IPS-20b (cell line): ENCODE measurements at regions not wholly inside any gene's neighbourhood (a gene's known extent, or its start where the extent isn't known, plus 50 kb on each side); places are given as distances from the start of the nearest gene placed in this dataset.
"Not testable (repeated sequence)": the region's sequence is repeated elsewhere in the genome, so short reads cannot be mapped to it uniquely, and the experiment has no call there.

Experiments
- H3K27ac ChIP-seq: one replicate; pipeline ENCODE4 v1.5.1; 2013; ENCODE audit warnings: low read length
- H3K27me3 ChIP-seq: 2 replicates; pipeline ENCODE4 v1.6.1; 2013; ENCODE audit warnings: mild to moderate bottlenecking, low read length, inconsistent platforms; ENCODE audit not compliant: insufficient read depth
- H3K36me3 ChIP-seq: 2 replicates; pipeline ENCODE4 v1.6.1; 2013; ENCODE audit warnings: low read depth, mild to moderate bottlenecking, inconsistent platforms, low read length, moderate library complexity; ENCODE audit not compliant: insufficient read depth
- H3K4me1 ChIP-seq: 2 replicates; pipeline ENCODE4 v1.6.1; 2013; ENCODE audit warnings: mild to moderate bottlenecking, control low read depth, inconsistent platforms, low read length, moderate library complexity; ENCODE audit not compliant: insufficient read depth
- H3K4me3 ChIP-seq: 2 replicates; pipeline ENCODE4 v1.5.1; 2013; ENCODE audit warnings: mild to moderate bottlenecking, low read length, inconsistent platforms
- H3K9ac ChIP-seq: 2 replicates; pipeline ENCODE4 v1.6.1; 2013; ENCODE audit warnings: low read depth, mild to moderate bottlenecking, inconsistent platforms, low read length, moderate library complexity
- H3K9me3 ChIP-seq: 2 replicates; pipeline ENCODE4 v1.6.1; 2013; ENCODE audit warnings: mild to moderate bottlenecking, low read depth, low read length, inconsistent platforms; ENCODE audit not compliant: insufficient read depth

DNA sequence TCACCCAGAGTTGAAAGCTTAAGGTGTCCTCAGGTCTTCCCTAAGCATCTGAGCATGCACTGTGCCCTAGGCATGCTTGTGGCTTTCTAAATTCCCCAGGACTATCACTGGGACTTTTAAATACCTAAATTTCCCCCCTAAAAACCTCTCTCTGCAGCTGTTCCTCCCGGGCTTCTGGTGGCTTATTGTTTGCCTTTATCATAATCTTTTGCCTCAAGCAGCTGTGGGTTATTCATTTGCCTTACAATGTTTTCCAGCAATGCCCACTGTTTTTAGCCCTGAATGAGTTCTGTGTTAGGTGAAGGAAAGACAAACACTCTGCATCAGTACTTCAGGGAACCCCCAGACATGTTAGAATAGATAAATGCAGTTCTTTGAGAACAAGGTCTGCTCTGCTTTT, 455.0 kb downstream of the ZIC3 start:
- no peaks in the 10 kb centered on the region for H3K9me3 ChIP-seq
- no peaks in the 10 kb centered on the region for H3K36me3 ChIP-seq
- H3K4me3 ChIP-seq = no peak overlapping the region
- H3K4me1 ChIP-seq = no peaks in the 10 kb centered on the region; the same call in 1 of the 2 replicates
- H3K27me3 ChIP-seq = no peaks in the 10 kb centered on the region
- H3K9ac ChIP-seq = no peak overlapping the region
- H3K27ac ChIP-seq = no peak overlapping the region

DNA sequence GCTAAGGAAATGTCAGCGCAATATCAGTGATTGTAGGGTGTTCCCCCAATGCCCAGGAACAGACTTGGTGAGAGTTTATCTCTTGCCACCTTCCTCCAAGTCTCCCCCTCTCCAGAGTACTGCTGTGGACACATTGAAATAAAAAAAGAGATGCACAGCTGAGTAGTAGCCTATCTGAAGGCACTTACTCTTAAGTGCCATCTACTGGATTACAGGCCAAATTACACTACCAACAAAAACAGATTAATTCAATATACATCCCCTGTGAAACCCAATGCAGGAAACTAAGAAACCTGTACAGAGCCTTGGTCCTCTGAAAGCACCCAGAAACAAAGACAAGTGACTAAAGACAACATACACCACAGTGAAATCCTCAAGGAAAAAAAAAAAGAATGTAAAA, 460.3 kb downstream of the ZIC3 start:
- no peaks in the 10 kb centered on the region for H3K27me3 ChIP-seq
- no peak overlapping the region for H3K9ac ChIP-seq
- H3K9me3 ChIP-seq = no peaks in the 10 kb centered on the region

DNA sequence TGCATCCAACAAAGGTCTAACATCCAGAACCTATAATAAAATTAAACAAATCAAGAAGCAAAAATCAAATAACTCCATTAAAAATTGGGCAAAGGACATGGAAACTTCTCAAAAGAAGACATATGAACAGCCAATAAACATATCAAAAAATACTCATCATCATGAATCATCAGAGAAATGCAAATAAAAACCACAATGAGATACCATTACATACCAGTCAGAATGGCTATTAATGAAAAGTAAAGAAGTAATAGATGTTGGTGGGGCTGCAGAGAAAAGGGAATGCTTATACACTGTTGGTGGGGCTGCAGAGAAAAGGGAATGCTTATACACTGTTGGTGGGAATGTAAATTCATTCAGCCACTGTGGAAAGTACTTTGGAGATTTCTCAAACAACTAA, 465.8 kb downstream of the ZIC3 start:
- H3K27me3 ChIP-seq = no peaks in the 10 kb centered on the region
- no peak overlapping the region for H3K9ac ChIP-seq
- H3K4me1 ChIP-seq = no peaks in the 10 kb centered on the region

More for the DNA sequence above, 460.3 kb downstream of the ZIC3 start:
- no peaks in the 10 kb centered on the region for H3K36me3 ChIP-seq
- H3K27ac ChIP-seq = no peak overlapping the region
- no peak overlapping the region for H3K4me3 ChIP-seq
- H3K4me1 ChIP-seq = no peaks in the 10 kb centered on the region

DNA sequence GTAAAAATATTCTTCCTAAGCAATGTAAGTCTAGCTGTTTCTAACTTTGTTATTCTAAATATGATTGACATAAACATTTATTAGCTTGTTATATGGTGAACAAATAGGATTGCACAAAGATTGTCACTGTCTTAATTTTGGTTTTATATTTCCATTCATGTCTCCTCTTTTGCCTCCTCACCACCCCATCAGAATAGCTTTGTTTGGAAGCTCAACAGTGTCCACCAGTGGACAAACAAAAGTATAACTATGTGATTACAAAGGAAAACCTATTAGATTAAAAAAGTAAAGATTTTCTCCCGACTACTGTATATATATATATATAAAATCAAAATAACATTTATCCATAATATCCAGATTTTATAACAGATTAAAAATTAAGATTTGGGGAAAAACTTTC, 468.2 kb downstream of the ZIC3 start:
- Histone ChIP-seq H3K4me3 (no peak overlapping the region), H3K9ac (no peak overlapping the region), H3K27me3 (no peaks in the 10 kb centered on the region), H3K27ac (no peak overlapping the region), H3K4me1 (no peaks in the 10 kb centered on the region), H3K36me3 (no peaks in the 10 kb centered on the region), H3K9me3 (no peaks in the 10 kb centered on the region)

More for the DNA sequence above, 465.8 kb downstream of the ZIC3 start:
- Histone ChIP-seq H3K9me3 (no peaks in the 10 kb centered on the region), H3K36me3 (no peaks in the 10 kb centered on the region), H3K27ac (no peak overlapping the region), H3K4me3 (no peak overlapping the region)

DNA sequence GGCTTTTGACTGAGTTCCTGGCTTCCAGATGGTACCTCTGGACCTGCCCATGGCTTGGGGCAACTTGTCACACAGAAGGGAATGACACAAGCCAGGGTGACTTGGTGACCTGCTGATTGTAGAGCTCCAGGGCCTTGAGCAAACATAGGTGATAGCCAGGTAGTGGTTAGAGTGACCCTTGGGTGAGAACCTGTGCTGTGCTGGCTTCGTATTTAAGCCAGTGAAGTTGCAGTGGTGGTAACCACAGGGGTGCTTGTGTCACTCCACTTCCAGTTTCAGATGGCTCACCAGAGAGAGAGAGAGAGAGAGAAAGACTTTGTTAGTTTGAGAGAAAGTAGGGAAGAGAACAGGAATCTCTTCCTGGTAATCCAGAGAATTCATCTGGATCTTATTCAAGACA, 471.6 kb downstream of the ZIC3 start:
- Histone ChIP-seq H3K4me1 (no peaks in the 10 kb centered on the region), H3K9ac (no peak overlapping the region), H3K4me3 (no peak overlapping the region), H3K36me3 (no peaks in the 10 kb centered on the region), H3K27me3 (no peaks in the 10 kb centered on the region), H3K27ac (no peak overlapping the region), H3K9me3 (no peaks in the 10 kb centered on the region)

DNA sequence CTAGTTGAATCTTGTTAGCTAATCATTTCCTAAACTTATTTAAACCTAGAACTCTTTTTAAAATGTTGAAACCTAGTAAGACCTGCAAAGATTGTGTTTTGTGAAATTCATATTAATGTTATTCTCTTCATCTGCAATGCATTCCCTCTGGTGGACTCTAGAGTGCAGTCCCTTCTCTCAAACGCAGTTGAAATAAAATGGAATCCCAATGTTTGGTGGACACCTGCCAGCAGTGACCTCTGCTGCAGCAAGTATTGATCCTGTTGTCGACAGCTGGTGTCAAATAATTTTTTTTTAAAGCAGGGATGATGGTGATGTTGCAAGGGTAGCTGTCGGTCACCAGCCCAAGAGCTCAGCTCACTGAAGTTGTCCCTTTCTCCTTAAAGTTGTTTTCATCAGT, 492.0 kb downstream of the ZIC3 start:
- Histone ChIP-seq H3K4me3 (no peak overlapping the region), H3K9me3 (no peaks in the 10 kb centered on the region), H3K9ac (no peak overlapping the region), H3K27me3 (no peaks in the 10 kb centered on the region), H3K4me1 (no peaks in the 10 kb centered on the region), H3K27ac (no peak overlapping the region), H3K36me3 (no peaks in the 10 kb centered on the region)

DNA sequence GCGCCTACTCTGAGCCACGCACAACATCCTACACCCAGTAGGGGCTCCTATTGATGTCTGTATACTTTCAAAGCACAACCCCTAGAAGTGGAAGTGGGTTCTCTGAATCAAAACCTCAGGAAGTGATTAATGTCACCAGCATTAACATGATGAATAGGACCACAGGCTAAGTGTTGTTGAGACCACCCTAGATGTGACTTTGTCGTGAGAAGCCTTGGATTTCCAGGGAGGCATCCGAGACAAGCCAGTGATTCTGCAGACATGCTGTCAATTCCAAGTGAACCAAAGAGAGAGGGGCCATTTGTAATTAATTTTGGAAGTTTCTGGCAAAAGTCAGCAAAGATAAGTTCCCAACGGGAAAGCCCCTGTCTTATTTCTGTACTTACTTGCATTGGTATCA, 493.0 kb downstream of the ZIC3 start:
- H3K4me1 ChIP-seq = no peaks in the 10 kb centered on the region
- H3K27ac ChIP-seq = no peak overlapping the region
- no peaks in the 10 kb centered on the region for H3K36me3 ChIP-seq
- no peak overlapping the region for H3K4me3 ChIP-seq
- no peaks in the 10 kb centered on the region for H3K27me3 ChIP-seq
- H3K9me3 ChIP-seq = no peaks in the 10 kb centered on the region
- H3K9ac ChIP-seq = no peak overlapping the region

DNA sequence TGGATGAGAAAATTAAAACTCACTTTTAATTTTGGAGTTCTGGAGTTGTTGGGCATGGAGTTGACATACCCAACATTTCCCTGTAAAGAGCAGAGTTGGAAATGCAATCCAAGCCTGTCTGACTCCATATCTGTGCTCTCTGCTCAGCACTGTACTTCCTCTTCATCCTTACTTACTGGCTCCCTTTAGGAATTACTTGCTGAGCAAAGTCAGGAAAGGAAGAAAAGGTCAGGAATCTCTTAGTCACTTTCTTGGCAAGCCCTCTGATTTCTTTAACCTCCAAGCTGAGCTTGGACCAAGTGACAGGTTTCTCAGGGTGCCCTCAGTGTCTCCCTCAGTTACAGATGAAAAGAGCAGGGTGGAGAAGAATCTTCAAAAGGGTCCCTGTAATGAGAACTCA, 501.5 kb downstream of the ZIC3 start:
- H3K27me3 ChIP-seq = no peaks in the 10 kb centered on the region
- no peak overlapping the region for H3K27ac ChIP-seq
- no peak overlapping the region for H3K9ac ChIP-seq
- no peaks in the 10 kb centered on the region for H3K36me3 ChIP-seq
- H3K4me1 ChIP-seq = no peaks in the 10 kb centered on the region
- H3K9me3 ChIP-seq = no peaks in the 10 kb centered on the region
- no peak overlapping the region for H3K4me3 ChIP-seq

DNA sequence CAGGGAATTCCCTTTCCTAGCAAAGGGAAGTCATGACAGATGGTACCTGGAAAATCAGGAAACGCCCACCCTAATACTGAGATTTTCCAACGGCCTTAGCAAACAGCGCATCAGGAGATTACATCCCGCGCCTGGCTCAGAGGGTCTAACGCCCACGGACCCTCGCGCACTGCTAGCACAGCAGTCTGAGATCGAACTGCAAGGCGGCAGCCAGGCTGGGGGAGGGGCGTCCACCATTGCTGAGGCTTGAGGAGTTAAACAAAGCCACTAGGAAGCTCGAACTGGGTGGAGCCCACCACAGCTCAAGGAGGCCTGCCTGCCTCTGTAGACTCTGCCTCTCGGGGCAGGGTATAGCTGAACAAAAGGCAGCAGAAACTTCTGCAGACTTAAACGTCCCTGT, 507.7 kb downstream of the ZIC3 start:
- no peaks in the 10 kb centered on the region for H3K4me1 ChIP-seq
- no peaks in the 10 kb centered on the region for H3K9me3 ChIP-seq
- H3K27me3 ChIP-seq = no peaks in the 10 kb centered on the region
- H3K9ac ChIP-seq = no peak overlapping the region
- H3K27ac ChIP-seq = no peak overlapping the region
- H3K36me3 ChIP-seq = no peaks in the 10 kb centered on the region
- no peak overlapping the region for H3K4me3 ChIP-seq

DNA sequence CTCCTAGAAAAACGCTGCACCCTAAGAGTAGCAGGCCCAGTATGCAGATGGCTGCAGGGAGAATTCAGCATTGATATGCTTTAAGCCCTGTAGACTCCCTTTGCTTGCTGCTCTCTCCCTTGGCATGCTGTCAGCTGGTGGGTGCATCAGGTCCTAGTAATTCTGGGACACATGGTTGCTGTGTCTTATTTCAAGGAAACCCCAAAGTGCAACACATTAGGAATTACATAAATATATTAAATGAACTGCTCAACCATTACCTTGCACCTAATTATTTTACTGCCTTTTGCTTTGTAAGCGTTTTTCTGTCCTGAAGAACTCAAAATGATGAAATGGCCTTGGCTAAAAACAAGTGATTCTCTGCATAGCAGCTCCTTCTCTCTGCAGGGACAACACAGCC, 516.3 kb downstream of the ZIC3 start:
- Histone ChIP-seq H3K4me3 (no peak overlapping the region), H3K27ac (no peak overlapping the region), H3K27me3 (no peaks in the 10 kb centered on the region), H3K36me3 (no peaks in the 10 kb centered on the region), H3K9me3 (no peaks in the 10 kb centered on the region), H3K4me1 (no peaks in the 10 kb centered on the region; the same call in 1 of the 2 replicates), H3K9ac (no peak overlapping the region)

DNA sequence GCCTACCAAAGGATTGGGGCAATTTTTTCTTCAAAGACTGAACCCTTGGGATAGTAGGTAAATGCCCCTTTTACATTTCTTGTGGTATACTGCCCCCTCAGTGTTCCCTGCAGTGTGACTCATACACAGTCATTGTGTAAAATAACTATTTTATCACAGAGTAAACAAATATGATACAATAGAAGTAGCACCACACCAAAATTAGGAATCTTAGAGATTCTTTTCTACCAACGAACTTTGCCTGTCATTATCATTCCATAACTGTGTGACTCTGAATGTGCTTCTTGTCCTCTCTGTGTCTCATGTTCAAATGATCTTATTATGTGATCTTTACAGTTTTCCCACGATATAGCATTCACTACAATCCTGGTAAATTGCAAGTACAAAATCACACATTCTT, 517.0 kb downstream of the ZIC3 start:
- Histone ChIP-seq H3K4me1 (no peaks in the 10 kb centered on the region; the same call in 1 of the 2 replicates), H3K9me3 (no peaks in the 10 kb centered on the region), H3K4me3 (no peak overlapping the region), H3K9ac (no peak overlapping the region), H3K27ac (no peak overlapping the region), H3K27me3 (no peaks in the 10 kb centered on the region), H3K36me3 (no peaks in the 10 kb centered on the region)

DNA sequence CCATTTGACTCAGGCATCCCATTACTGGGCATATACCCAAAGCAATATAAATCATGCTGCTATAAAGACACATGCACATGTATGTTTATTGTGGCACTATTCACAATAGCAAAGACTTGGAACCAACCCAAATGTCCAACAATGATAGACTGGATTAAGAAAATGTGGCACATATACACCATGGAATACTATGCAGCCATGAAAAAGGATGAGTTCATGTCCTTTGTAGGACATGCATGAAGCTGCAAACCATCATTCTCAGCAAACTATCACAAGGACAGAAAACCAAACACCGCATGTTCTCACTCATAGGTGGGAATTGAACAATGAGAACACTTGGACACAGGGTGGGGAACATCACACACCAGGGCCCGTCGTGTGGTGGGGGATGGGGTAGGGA, 545.0 kb downstream of the ZIC3 start:
- not testable (repeated sequence) for H3K27ac ChIP-seq, H3K4me1 ChIP-seq, H3K27me3 ChIP-seq, H3K9me3 ChIP-seq, H3K9ac ChIP-seq, H3K36me3 ChIP-seq, H3K4me3 ChIP-seq

DNA sequence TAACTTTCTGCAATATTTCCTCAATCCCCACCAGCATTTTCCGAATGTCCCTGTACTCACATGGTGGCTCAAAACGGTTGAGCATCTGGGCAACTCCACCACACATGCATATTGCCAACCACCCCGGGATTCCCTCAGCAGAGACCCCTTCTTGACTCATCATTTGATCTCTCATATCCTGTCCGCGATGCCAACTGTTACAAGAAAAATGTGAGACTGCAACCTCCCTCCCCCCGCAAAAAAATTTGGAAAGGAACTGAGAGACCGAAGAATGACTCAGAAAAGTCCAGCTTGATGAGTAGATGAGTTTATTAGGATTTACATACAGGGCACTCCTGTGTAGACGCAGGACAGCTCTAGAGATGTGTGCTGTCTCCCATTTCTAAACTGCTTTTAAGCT, 561.4 kb downstream of the ZIC3 start:
- Histone ChIP-seq H3K4me1 (no peaks in the 10 kb centered on the region), H3K27ac (no peak overlapping the region), H3K36me3 (no peaks in the 10 kb centered on the region), H3K4me3 (no peak overlapping the region), H3K9ac (no peak overlapping the region; the same call in 1 of the 2 replicates), H3K9me3 (no peaks in the 10 kb centered on the region), H3K27me3 (no peaks in the 10 kb centered on the region)
